Activated T-helper 2 cell treated with anti-CD3 and anti-CD28 coated beads, Interferon-gamma antibody, Interleukin-2, Interleukin-4, amounts not matched to agents 10 μg/mL and 5 μg/mL and 100 μg/mL, durations not matched to agents 14 hours and 24 hours and 36 hours (primary cell): ENCODE measurements at regions not wholly inside any gene's neighbourhood (a gene's known extent, or its start where the extent isn't known, plus 50 kb on each side); places are given as distances from the start of the nearest gene placed in this dataset.

Experiments
- DNase-seq: peaks from one replicate; pipeline ENCODE4 v3.0.0; 2021; ENCODE audit warnings: low spot score
- H3K27ac Mint-ChIP-seq: one replicate; pipeline ENCODE4 v1.8.0; 2021; ENCODE audit warnings: mixed read lengths
- H3K27me3 Mint-ChIP-seq: one replicate; pipeline ENCODE4 v1.8.0; 2021; ENCODE audit warnings: low read depth, mixed read lengths
- H3K36me3 Mint-ChIP-seq: one replicate; pipeline ENCODE4 v1.8.0; 2021; ENCODE audit warnings: low read depth, mixed read lengths
- H3K4me1 Mint-ChIP-seq: one replicate; pipeline ENCODE4 v1.8.0; 2021; ENCODE audit warnings: low read depth, mixed read lengths
- H3K4me3 Mint-ChIP-seq: one replicate; pipeline ENCODE4 v1.8.0; 2021; ENCODE audit warnings: low read depth, mild to moderate bottlenecking, moderate library complexity, mixed read lengths
- H3K9me3 Mint-ChIP-seq: one replicate; pipeline ENCODE4 v1.8.0; 2021; ENCODE audit warnings: mixed read lengths
- intact Hi-C: fragments of 100-400 bp; cut with micrococcal nuclease; formaldehyde crosslinking; loops from one replicate; pipeline ENCODE4 v1.15.1; 2023

DNA sequence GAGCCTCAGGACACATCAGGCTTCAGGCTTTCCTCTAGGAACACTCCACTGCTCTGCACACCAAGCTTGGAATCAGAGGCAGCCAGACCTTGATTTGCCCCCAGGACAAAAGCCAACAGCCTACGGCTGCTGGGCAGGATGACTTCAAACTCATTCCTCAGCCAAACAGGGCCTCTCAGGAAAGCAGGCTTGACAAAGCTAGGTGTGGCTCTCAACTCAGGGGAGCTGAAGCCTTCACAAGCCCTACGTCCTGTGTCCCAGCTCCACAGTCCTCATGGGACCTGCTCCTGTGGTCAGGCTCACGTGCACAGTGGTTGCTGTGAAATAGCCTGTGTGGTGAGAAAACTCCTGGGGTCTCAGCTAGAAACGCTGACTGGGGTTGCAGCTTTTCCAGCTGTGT is 398.9 kb upstream of the ZNF507 start:
- no peaks in the 10 kb centered on the region for H3K36me3 Mint-ChIP-seq
- no peaks in the 10 kb centered on the region for H3K4me1 Mint-ChIP-seq
- no peak overlapping the region for H3K4me3 Mint-ChIP-seq
- no peaks in the 10 kb centered on the region for H3K27me3 Mint-ChIP-seq
- intact Hi-C loops, result no loop called here
- no peak for DNase-seq
- no peak overlapping the region for H3K27ac Mint-ChIP-seq
- H3K9me3 Mint-ChIP-seq, result peaks cover 9% of the 10 kb centered on the region

DNA sequence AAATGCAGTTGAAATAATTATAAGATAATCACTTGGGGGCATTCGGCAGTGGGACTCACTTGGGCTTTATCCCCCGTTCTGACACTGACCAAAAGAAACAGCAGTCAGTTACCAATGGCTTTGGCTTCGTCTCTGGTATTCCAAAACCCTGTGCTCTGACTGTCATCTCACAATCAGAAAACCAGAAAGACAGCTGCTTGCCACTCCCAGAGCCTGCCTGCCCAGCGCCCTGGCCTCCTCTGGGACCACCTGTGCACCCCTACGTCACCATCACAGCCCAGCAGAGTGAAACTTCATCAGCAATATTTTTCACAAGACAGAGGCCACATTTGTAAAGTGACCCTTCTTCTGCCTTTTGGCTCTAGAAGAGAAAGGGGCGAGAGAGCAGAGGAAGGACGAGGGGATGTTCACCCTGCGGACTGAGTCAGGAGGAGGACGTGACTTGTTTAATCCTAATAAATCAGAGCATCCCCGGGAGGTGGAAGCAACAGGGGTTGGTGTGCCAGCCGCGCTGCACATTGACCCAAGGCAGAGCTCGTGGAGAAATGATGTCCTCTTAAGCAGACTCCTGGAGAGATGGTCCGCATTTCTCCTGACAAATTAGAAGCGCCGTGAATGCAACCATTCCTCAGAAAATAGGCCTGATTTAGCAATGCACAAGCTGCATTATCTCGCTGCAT is 397.8 kb upstream of the ZNF507 start:
- no peak overlapping the region for H3K4me3 Mint-ChIP-seq
- no peak for DNase-seq
- no peaks in the 10 kb centered on the region for H3K27me3 Mint-ChIP-seq
- H3K4me1 Mint-ChIP-seq, result no peaks in the 10 kb centered on the region
- H3K27ac Mint-ChIP-seq, result no peak overlapping the region
- H3K36me3 Mint-ChIP-seq, result no peaks in the 10 kb centered on the region
- H3K9me3 Mint-ChIP-seq, result peaks cover 11% of the 10 kb centered on the region
- intact Hi-C loops, result no loop called here

DNA sequence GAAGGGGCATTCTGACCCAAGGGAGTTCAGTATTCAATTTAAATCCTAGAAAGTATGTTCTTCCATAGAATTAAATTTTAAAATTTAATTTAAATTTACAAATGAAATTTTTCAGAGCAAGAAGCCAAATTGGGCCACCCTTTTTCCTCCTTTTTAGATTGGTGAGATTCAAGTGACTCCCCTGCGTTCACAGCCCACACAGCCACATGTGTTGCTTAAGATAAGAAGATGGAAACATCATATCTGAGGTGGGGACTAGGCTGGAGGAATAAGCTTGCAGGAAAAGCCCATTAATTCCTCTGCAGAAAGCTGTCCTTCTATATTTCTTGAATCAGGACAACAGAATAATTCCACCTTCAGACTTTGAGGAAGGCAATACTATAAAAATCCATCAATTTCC is 392.7 kb upstream of the ZNF507 start:
- peaks cover 21% of the 10 kb centered on the region for H3K9me3 Mint-ChIP-seq
- H3K4me3 Mint-ChIP-seq, result no peak overlapping the region
- H3K36me3 Mint-ChIP-seq, result no peaks in the 10 kb centered on the region
- intact Hi-C loops, result no loop called here
- no peaks in the 10 kb centered on the region for H3K4me1 Mint-ChIP-seq
- H3K27me3 Mint-ChIP-seq, result no peaks in the 10 kb centered on the region
- H3K27ac Mint-ChIP-seq, result no peak overlapping the region
- DNase-seq, result no peak

DNA sequence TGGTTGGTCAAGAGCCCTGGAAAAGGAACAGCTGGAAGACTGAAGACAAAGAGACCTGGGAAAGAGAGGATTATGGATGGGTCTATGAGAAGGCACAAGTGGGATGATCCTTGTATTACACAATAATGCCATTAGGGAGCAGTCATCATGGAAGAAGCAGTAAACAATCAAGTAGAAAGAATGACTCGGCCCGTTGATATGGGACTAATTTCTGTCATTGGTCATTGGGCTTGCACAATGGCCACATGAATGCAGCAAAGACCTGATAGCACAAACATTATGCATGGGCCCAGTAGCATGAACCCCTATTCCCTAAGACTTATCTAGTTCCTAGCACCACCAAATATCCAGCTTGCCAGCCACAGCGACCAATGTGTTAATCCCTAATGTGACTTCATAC is 390.3 kb upstream of the ZNF507 start:
- DNase-seq, result no peak
- no peak overlapping the region for H3K27ac Mint-ChIP-seq
- H3K36me3 Mint-ChIP-seq, result no peaks in the 10 kb centered on the region
- no peaks in the 10 kb centered on the region for H3K27me3 Mint-ChIP-seq
- H3K4me1 Mint-ChIP-seq, result no peaks in the 10 kb centered on the region
- intact Hi-C loops, result no loop called here
- peaks cover 21% of the 10 kb centered on the region for H3K9me3 Mint-ChIP-seq
- no peak overlapping the region for H3K4me3 Mint-ChIP-seq

DNA sequence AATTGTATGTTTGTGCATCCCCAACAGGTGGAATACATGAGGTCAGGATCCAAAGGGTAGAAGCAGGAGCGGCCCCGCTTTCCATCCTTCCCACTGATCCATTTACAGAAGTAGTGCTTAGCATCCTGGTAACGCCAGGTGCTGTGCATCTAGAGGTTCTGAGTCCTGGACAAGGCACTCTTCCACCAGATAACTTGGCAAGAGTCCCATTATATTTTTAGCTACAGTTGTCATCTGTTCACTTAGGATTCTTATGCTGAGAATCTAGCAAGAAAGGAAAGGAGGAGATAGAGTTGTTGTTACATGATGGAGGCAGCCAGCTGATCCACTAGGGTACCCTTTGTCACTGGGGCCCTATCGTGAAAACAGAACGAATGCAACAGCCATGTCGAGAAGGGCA is 389.5 kb upstream of the ZNF507 start:
- no peaks in the 10 kb centered on the region for H3K36me3 Mint-ChIP-seq
- H3K4me3 Mint-ChIP-seq, result no peak overlapping the region
- no peaks in the 10 kb centered on the region for H3K27me3 Mint-ChIP-seq
- intact Hi-C loops, result no loop called here
- H3K9me3 Mint-ChIP-seq, result peaks cover 21% of the 10 kb centered on the region
- no peak for DNase-seq
- no peak overlapping the region for H3K27ac Mint-ChIP-seq
- H3K4me1 Mint-ChIP-seq, result no peaks in the 10 kb centered on the region

DNA sequence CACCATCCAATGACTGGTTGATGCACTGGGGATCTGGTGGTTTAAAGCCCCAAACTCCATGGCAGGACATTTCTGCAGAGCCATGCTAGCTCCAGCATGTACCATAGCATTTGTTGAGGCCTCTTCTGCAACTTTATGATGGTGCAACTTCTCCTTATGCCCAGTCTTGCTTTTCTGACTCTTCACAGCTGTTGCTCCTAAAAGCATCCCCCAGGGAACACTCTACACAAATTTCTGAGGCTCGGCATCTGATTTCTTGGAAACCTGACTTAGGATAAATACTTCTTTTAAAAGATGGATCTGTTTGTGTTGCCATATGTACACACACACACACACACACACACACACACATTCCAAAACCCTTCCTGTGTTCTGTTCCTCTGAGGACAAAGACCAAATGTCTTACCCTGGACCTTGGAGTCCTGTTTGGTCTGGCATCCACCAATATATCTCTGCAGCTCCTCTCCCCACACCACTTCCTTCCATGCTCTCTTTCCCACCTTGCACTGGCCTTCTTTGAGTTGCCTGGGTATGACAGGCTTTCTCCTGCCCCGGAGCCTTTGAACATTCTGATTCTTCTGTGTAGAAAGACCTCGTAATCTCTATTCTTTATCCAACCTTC is 388.5 kb upstream of the ZNF507 start:
- Mint-ChIP-seq H3K27me3 (no peaks in the 10 kb centered on the region), H3K4me3 (no peak overlapping the region), H3K27ac (no peak overlapping the region), H3K9me3 (peaks cover 19% of the 10 kb centered on the region), H3K4me1 (no peaks in the 10 kb centered on the region), H3K36me3 (no peaks in the 10 kb centered on the region)
- intact Hi-C loops, result no loop called here
- no peak for DNase-seq

DNA sequence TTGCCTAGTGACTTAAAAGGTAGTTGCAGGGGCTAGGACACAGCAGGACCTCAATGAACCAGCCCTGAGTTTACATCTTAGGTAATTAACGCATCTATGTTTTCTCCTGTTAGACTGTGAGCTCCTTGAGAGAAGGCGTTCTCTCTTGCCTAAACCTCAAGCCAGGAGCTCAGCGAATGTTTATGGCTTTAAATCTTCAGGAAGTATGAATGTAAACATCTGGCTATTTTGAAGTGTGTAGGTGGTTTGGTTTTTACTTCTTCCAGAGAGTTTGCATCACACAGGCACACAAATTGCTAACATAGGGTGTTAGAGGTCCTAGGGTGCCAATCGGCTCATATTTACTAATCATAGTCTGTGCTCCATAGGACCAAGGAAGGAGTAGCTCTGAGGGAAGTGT is 387.7 kb upstream of the ZNF507 start:
- intact Hi-C loops, result no loop called here
- H3K4me1 Mint-ChIP-seq, result no peaks in the 10 kb centered on the region
- H3K4me3 Mint-ChIP-seq, result no peak overlapping the region
- no peaks in the 10 kb centered on the region for H3K27me3 Mint-ChIP-seq
- DNase-seq, result no peak
- peaks cover 14% of the 10 kb centered on the region for H3K9me3 Mint-ChIP-seq
- no peaks in the 10 kb centered on the region for H3K36me3 Mint-ChIP-seq
- H3K27ac Mint-ChIP-seq, result no peak overlapping the region

DNA sequence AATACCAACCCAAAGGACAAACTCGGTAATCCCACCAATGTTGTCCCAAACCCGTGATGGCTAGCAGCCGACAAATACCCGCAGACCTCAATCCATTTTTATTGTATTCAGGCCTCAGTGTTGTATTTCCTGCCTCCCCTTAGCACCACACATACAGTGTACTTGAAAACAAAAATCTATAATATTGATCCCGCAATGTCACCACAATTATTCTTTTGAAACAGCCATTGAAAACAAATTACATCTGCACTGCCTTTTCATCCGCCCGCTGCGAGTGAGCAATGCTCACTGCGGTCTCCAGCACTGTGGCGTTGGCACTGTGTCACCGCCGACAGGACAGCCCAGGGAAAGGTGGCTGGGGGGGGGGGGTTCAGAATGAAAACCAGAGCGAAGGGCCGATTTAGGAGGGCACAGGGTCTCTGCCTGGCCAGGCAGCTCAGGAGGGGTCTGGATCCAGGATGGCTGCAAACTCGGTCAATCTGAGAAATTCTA is 385.8 kb upstream of the ZNF507 start:
- H3K27ac Mint-ChIP-seq, result no peak overlapping the region
- no peak for DNase-seq
- no peaks in the 10 kb centered on the region for H3K4me1 Mint-ChIP-seq
- H3K4me3 Mint-ChIP-seq, result no peak overlapping the region
- H3K36me3 Mint-ChIP-seq, result no peaks in the 10 kb centered on the region
- intact Hi-C loops, result no loop called here
- H3K27me3 Mint-ChIP-seq, result no peaks in the 10 kb centered on the region
- H3K9me3 Mint-ChIP-seq, result peaks cover 9% of the 10 kb centered on the region

DNA sequence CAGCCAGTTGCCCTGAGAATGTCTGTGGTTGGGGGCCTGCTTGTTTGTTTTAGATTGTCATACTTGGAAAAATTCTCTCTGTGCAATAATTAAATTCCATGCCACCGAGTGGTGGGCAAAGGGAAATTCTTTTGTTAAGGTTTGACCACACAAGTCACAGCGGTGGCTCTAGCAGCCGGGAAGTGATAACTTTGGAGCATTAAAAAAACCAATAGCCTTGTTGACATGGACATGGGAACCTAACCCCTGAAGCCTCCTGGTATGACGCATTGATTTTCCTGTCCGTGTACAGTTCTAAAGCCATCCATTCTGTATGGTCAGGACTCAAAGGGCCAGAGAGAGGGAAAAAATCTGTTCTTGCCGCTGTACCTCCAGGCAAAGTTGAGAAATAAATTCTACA is 384.9 kb upstream of the ZNF507 start:
- H3K36me3 Mint-ChIP-seq, result no peaks in the 10 kb centered on the region
- H3K4me3 Mint-ChIP-seq, result no peak overlapping the region
- intact Hi-C loops, result no loop called here
- peaks cover 1% of the 10 kb centered on the region for H3K9me3 Mint-ChIP-seq
- H3K27me3 Mint-ChIP-seq, result no peaks in the 10 kb centered on the region
- H3K4me1 Mint-ChIP-seq, result no peaks in the 10 kb centered on the region
- H3K27ac Mint-ChIP-seq, result no peak overlapping the region
- DNase-seq, result no peak

DNA sequence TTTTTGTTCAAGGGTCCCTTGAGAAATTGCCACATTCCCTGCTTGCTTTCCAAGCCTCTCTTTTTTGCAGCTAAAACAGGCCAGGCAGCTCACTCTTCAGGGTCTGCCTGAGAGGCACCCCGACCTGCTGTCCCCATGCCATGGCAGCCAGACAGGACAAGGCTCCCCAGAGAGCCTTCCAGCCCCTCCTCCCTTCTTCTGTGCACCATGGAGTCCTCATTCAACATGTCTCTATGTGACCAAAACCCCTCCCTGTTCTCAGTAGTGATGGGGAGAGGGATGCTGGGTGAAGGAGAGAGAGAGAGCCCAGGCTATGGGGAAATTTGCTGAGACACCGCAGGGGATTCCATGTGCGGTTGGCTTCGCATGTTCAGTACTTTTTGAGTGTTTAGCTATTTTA is 384.2 kb upstream of the ZNF507 start:
- Mint-ChIP-seq H3K9me3 (no peaks in the 10 kb centered on the region), H3K27ac (no peak overlapping the region), H3K4me1 (no peaks in the 10 kb centered on the region), H3K36me3 (no peaks in the 10 kb centered on the region), H3K4me3 (no peak overlapping the region), H3K27me3 (no peaks in the 10 kb centered on the region)
- DNase-seq, result no peak
- intact Hi-C loops, result no loop called here

DNA sequence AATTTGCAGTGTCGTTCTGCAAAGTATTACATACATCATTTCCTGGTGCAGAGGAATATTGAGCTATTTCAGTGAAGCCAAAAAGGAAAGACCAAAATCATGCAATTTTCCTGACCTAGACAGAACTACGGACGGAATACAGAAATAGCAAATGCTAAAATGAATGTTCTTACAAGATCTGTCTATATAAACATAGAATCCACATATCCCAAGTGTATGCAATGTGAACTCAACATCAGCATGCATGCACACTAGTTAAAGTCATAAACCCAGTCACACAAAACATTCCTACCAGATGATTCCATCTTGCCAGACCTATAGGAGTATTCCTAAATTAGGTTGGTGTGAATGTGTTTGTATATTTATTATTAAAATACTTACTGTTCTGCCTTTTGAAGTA is 383.7 kb upstream of the ZNF507 start:
- intact Hi-C loops, result no loop called here
- DNase-seq, result no peak
- H3K9me3 Mint-ChIP-seq, result no peaks in the 10 kb centered on the region

DNA sequence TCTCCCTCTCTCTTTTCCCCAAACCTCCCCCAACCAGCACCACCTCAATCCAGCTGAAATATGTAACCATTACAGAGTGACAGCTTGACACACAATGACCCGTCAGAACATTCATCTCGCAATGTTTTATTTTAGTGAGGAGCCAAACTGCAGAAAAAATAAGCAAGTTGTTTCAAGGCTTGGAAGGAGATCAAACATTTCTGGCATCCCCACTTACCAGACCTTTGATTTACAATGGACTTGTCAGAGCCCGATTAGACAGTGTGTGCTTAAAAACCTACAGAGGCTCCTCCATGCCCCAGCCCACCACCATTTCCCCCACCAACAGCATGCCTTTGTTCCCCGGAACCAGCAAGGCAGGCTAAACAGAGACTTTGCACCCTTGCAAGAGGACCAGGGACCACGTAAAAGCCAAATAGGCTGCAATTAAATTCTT is 382.8 kb upstream of the ZNF507 start:
- Mint-ChIP-seq H3K4me3 (no peak overlapping the region), H3K27ac (no peak overlapping the region)

More for the DNA sequence above, 383.7 kb upstream of the ZNF507 start:
- no peak overlapping the region for H3K27ac Mint-ChIP-seq
- no peak overlapping the region for H3K4me3 Mint-ChIP-seq
- no peaks in the 10 kb centered on the region for H3K27me3 Mint-ChIP-seq
- no peaks in the 10 kb centered on the region for H3K36me3 Mint-ChIP-seq
- H3K4me1 Mint-ChIP-seq, result no peaks in the 10 kb centered on the region

DNA sequence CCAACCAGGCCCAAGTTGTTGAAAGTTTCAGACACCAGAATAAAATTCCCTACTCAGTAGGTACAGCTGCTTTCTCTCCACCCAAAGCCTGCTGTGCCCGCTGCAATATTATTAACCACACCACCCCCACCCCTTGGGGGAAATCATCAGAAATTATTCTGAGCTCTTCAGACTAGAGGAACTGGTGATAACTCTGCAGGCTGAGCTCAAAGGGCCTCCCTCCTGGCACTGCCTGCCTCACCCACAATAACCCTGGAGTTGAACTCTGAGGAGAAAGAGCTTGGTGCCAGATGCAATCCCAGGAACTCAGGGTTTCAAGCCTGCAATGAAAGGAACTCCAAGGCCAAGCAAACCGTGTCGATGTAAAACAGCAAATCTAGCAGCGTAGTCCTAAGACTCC is 381.7 kb upstream of the ZNF507 start:
- Mint-ChIP-seq H3K4me3 (no peak overlapping the region), H3K27ac (no peak overlapping the region), H3K36me3 (no peaks in the 10 kb centered on the region), H3K27me3 (no peaks in the 10 kb centered on the region), H3K4me1 (no peaks in the 10 kb centered on the region), H3K9me3 (no peaks in the 10 kb centered on the region)
- DNase-seq, result no peak
- intact Hi-C loops, result no loop called here

More for the DNA sequence above, 382.8 kb upstream of the ZNF507 start:
- H3K4me1 Mint-ChIP-seq, result no peaks in the 10 kb centered on the region
- intact Hi-C loops, result no loop called here
- no peak for DNase-seq
- no peaks in the 10 kb centered on the region for H3K27me3 Mint-ChIP-seq
- H3K9me3 Mint-ChIP-seq, result no peaks in the 10 kb centered on the region
- no peaks in the 10 kb centered on the region for H3K36me3 Mint-ChIP-seq
